ENCODE measurements at regions not wholly inside any gene's neighbourhood (a gene's known extent, or its start where the extent isn't known, plus 50 kb on each side); places are given as distances from the start of the nearest gene placed in this dataset.

- no peak for DNase-seq (ENCODE audit: extremely low read depth, insufficient read length)
- Histone ChIP-seq H3K4me3 (replicated peaks; ENCODE audit: low read depth, low read length) (no peak overlapping the region), H3K27me3 (replicated peaks; ENCODE audit: control insufficient read depth, insufficient read depth, low read length) (no peaks in the 10 kb centered on the region), H3K36me3 (ENCODE audit: control insufficient read depth, insufficient read depth, low read length) (no peaks in the 10 kb centered on the region)
- no peak for TF ChIP-seq CTCF (IDR thresholded peaks at IDR 0.05; ENCODE audit: insufficient read depth, low read length, poor library complexity, severe bottlenecking)
These were observed 189.4 kb downstream of the FNDC1 start for GRCh38 chr6:159358562-159358961.

GRCh38 chr6:159357211-159357915, 188.2 kb downstream of the FNDC1 start:
- no peaks in the 10 kb centered on the region for H3K27me3 ChIP-seq (replicated peaks; ENCODE audit: control insufficient read depth, insufficient read depth, low read length)
- DNase-seq (ENCODE audit: extremely low read depth, insufficient read length): no peak
- H3K4me3 ChIP-seq (replicated peaks; ENCODE audit: low read depth, low read length): no peak overlapping the region
- TF ChIP-seq CTCF (IDR thresholded peaks at IDR 0.05; ENCODE audit: insufficient read depth, low read length, poor library complexity, severe bottlenecking): no peak
- H3K36me3 ChIP-seq (ENCODE audit: control insufficient read depth, insufficient read depth, low read length): no peaks in the 10 kb centered on the region

- DNase-seq (ENCODE audit: extremely low read depth, insufficient read length): no peak
- TF ChIP-seq CTCF (IDR thresholded peaks at IDR 0.05; ENCODE audit: insufficient read depth, low read length, poor library complexity, severe bottlenecking): no peak
- no peaks in the 10 kb centered on the region for H3K36me3 ChIP-seq (ENCODE audit: control insufficient read depth, insufficient read depth, low read length)
These were observed 184.0 kb downstream of the FNDC1 start for GRCh38 chr6:159353193-159353592.

GRCh38 chr6:159351707-159352106, 182.5 kb downstream of the FNDC1 start:
- no peak for DNase-seq (ENCODE audit: extremely low read depth, insufficient read length)
- TF ChIP-seq CTCF (IDR thresholded peaks at IDR 0.05; ENCODE audit: insufficient read depth, low read length, poor library complexity, severe bottlenecking): no peak
- H3K27me3 ChIP-seq (replicated peaks; ENCODE audit: control insufficient read depth, insufficient read depth, low read length): no peaks in the 10 kb centered on the region; the same call in 1 of the 2 replicates

More at GRCh38 chr6:159353193-159353592, 184.0 kb downstream of the FNDC1 start:
- Histone ChIP-seq H3K4me3 (replicated peaks; ENCODE audit: low read depth, low read length) (no peak overlapping the region), H3K27me3 (replicated peaks; ENCODE audit: control insufficient read depth, insufficient read depth, low read length) (no peaks in the 10 kb centered on the region; the same call in 1 of the 2 replicates)

GRCh38 chr6:159349915-159350314, 180.7 kb downstream of the FNDC1 start:
- no peak overlapping the region for H3K4me3 ChIP-seq (replicated peaks; ENCODE audit: low read depth, low read length)
- TF ChIP-seq CTCF (IDR thresholded peaks at IDR 0.05; ENCODE audit: insufficient read depth, low read length, poor library complexity, severe bottlenecking): no peak

More at GRCh38 chr6:159351707-159352106, 182.5 kb downstream of the FNDC1 start:
- Histone ChIP-seq H3K36me3 (ENCODE audit: control insufficient read depth, insufficient read depth, low read length) (no peaks in the 10 kb centered on the region), H3K4me3 (replicated peaks; ENCODE audit: low read depth, low read length) (no peak overlapping the region)

More at GRCh38 chr6:159349915-159350314, 180.7 kb downstream of the FNDC1 start:
- no peak for DNase-seq (ENCODE audit: extremely low read depth, insufficient read length)
- Histone ChIP-seq H3K27me3 (replicated peaks; ENCODE audit: control insufficient read depth, insufficient read depth, low read length) (no peaks in the 10 kb centered on the region; the same call in 1 of the 2 replicates), H3K36me3 (ENCODE audit: control insufficient read depth, insufficient read depth, low read length) (no peaks in the 10 kb centered on the region)
